Endodermal cell (in vitro differentiated cells): ENCODE measurements at regions not wholly inside any gene's neighbourhood (a gene's known extent, or its start where the extent isn't known, plus 50 kb on each side); places are given as distances from the start of the nearest gene placed in this dataset.

Experiments used
- DNase-seq: peaks from one replicate; pipeline ENCODE4 v3.0.0-alpha.2; 2017
- H3K27ac ChIP-seq: 2 replicates; pipeline ENCODE4 v1.5.1; 2013; ENCODE audit warnings: mild to moderate bottlenecking, low read depth, low read length, moderate library complexity
- H3K27me3 ChIP-seq: 2 replicates; pipeline ENCODE4 v1.6.1; 2013; ENCODE audit warnings: mild to moderate bottlenecking, low read length, moderate library complexity; ENCODE audit not compliant: insufficient read depth, control insufficient read depth, poor library complexity, severe bottlenecking
- H3K36me3 ChIP-seq: 2 replicates; pipeline ENCODE4 v1.7.0; 2013; ENCODE audit warnings: mild to moderate bottlenecking, low read length, moderate library complexity; ENCODE audit not compliant: control insufficient read depth, insufficient read depth
- H3K4me1 ChIP-seq: one replicate; pipeline ENCODE4 v1.7.0; 2013; ENCODE audit warnings: low read length; ENCODE audit not compliant: control insufficient read depth, insufficient read depth
- H3K4me3 ChIP-seq: 2 replicates; pipeline ENCODE4 v1.5.1; 2013; ENCODE audit warnings: mild to moderate bottlenecking, low read length, moderate library complexity
- H3K9ac ChIP-seq: 2 replicates; pipeline ENCODE4 v1.6.1; 2013; ENCODE audit warnings: mild to moderate bottlenecking, low read length, moderate library complexity; ENCODE audit not compliant: poor library complexity, severe bottlenecking; ENCODE audit errors: extremely low read depth
- H3K9me3 ChIP-seq: 2 replicates; pipeline ENCODE4 v1.6.1; 2013; ENCODE audit warnings: mild to moderate bottlenecking, low read length, moderate library complexity; ENCODE audit not compliant: control insufficient read depth
- H3K27ac Mint-ChIP-seq: 2 replicates; pipeline ENCODE4 v1.8.0; 2020; ENCODE audit warnings: mixed read lengths
- H3K27me3 Mint-ChIP-seq: 2 replicates; pipeline ENCODE4 v1.8.0; 2021; ENCODE audit warnings: mild to moderate bottlenecking, mixed read lengths; ENCODE audit not compliant: insufficient read depth
- H3K36me3 Mint-ChIP-seq: 2 replicates; pipeline ENCODE4 v1.8.0; 2020; ENCODE audit warnings: low read depth, mixed read lengths
- H3K4me1 Mint-ChIP-seq: 2 replicates; pipeline ENCODE4 v1.8.0; 2020; ENCODE audit warnings: mixed read lengths
- H3K4me3 Mint-ChIP-seq: 2 replicates; pipeline ENCODE4 v1.8.0; 2020; ENCODE audit warnings: mild to moderate bottlenecking, moderate library complexity, mixed read lengths
- H3K9me3 Mint-ChIP-seq: 2 replicates; pipeline ENCODE4 v1.8.0; 2020; ENCODE audit warnings: mild to moderate bottlenecking, mixed read lengths
- WGBS, 2 experiments: methylation state at CpG; one replicate each; pipeline versions ENCODE4 v1.1.5 to v1.1.7; 2013; ENCODE audit warnings: missing lambda C conversion rate in 2 of 2, mixed read lengths in 1 of 2; ENCODE audit not compliant: insufficient coverage in 1 of 2, insufficient read length in 1 of 2; 5-methylcytosine and 5-hydroxymethylcytosine counted together
- TF ChIP-seq, protein P1 (sequence below): fragments of 200-600 bp; sonication (generic); conservative IDR thresholded peaks from 2 replicates; pipeline ENCODE4 v1.5.0; 2021; ENCODE audit warnings: antibody characterized with exemption, mild to moderate bottlenecking

DNA sequence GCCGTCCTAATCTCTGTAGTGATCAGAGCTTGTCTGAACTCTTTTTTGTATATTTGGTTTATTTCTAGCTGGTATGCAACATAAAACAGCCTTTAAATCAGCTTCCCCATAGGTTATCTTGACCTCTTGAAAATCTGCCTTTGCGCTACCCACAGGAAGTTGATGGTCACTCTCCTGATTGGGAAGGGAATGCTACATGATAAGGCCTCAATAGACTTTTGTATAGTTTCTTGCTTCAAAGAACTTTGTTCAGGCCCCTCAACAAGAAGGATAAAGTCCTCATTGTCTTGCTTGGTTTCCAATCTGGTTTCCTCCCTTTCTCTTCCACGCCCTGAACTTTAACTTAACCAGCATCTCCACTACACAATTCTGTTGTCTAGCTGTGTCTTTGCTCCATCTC lies 95.4 kb upstream of the TENT5A start:
- 76 to 90% methylated on average over 3 of the region's 3 CpGs for WGBS, 2 experiments
- Mint-ChIP-seq H3K9me3 (no peaks in the 10 kb centered on the region), H3K4me3 (no peak overlapping the region), H3K36me3 (no peaks in the 10 kb centered on the region), H3K27me3 (no peaks in the 10 kb centered on the region), H3K4me1 (peaks cover 4% of the 10 kb centered on the region), H3K27ac (no peak overlapping the region)
- TF ChIP-seq, protein P1, sequence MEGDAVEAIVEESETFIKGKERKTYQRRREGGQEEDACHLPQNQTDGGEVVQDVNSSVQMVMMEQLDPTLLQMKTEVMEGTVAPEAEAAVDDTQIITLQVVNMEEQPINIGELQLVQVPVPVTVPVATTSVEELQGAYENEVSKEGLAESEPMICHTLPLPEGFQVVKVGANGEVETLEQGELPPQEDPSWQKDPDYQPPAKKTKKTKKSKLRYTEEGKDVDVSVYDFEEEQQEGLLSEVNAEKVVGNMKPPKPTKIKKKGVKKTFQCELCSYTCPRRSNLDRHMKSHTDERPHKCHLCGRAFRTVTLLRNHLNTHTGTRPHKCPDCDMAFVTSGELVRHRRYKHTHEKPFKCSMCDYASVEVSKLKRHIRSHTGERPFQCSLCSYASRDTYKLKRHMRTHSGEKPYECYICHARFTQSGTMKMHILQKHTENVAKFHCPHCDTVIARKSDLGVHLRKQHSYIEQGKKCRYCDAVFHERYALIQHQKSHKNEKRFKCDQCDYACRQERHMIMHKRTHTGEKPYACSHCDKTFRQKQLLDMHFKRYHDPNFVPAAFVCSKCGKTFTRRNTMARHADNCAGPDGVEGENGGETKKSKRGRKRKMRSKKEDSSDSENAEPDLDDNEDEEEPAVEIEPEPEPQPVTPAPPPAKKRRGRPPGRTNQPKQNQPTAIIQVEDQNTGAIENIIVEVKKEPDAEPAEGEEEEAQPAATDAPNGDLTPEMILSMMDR = no peak
- DNase-seq = no peak
- Histone ChIP-seq H3K27ac (no peak overlapping the region), H3K36me3 (no peaks in the 10 kb centered on the region), H3K9ac (no peak overlapping the region), H3K4me1 (peaks cover 4% of the 10 kb centered on the region), H3K4me3 (no peak overlapping the region), H3K9me3 (no peaks in the 10 kb centered on the region), H3K27me3 (no peaks in the 10 kb centered on the region)

DNA sequence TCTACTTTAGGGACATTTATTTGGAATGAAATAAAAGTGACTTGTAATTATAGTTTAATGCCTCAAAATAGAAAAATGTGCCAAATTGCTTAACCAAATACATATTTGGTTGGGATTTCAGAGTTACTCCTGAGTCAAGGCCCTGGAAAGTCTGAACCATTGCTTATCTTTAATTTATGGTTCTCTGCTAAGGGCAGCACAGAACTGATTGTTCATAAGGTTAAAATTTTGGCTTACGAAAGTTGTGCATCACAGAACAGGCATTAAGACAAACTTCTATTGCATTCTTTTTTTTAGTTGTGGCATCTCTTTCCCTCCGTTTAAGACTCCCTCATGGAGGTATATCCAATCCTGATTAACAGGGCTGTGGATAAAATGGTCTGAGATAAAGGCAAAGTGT lies 92.2 kb upstream of the TENT5A start:
- TF ChIP-seq, protein P1 = no peak
- Histone ChIP-seq H3K27me3 (no peaks in the 10 kb centered on the region), H3K27ac (no peak overlapping the region), H3K9ac (no peak overlapping the region), H3K4me3 (no peak overlapping the region), H3K9me3 (no peaks in the 10 kb centered on the region), H3K36me3 (no peaks in the 10 kb centered on the region), H3K4me1 (peaks cover 4% of the 10 kb centered on the region)
- Mint-ChIP-seq H3K36me3 (no peaks in the 10 kb centered on the region), H3K27me3 (no peaks in the 10 kb centered on the region), H3K9me3 (no peaks in the 10 kb centered on the region), H3K4me1 (peaks cover 4% of the 10 kb centered on the region), H3K27ac (no peak overlapping the region), H3K4me3 (no peak overlapping the region)
- no peak for DNase-seq
- WGBS, 2 experiments = 89 to 100% methylated on average over 1 to 2 of the region's 2 CpGs

DNA sequence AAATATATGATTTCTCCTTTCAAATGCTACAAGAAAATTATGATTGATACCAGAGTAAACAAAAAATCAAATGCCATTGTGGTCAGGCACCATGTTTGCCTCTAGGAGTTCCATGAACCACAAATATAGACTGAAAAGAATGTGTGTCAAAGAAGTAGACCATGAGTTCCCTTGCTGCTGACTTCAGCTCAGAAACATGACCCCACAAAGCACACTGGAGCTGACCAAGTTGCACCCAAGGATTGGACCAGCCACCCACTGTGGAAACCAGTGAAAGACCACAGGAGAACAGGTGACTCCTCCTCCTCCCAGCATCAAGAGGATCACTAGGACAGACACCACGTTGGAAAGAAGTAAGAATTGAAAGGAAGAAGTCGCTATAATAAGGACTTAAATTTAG lies 90.8 kb upstream of the TENT5A start:
- H3K27me3 ChIP-seq = no peaks in the 10 kb centered on the region
- 31% methylated on average over 2 of the region's 2 CpGs; no CpG with 5 or more reads in 1 of the 2 experiments for WGBS, 2 experiments
- H3K4me3 ChIP-seq = no peak overlapping the region

More for the DNA sequence above, 90.8 kb upstream of the TENT5A start:
- Histone ChIP-seq H3K9ac (no peak overlapping the region), H3K4me1 (peaks cover 3% of the 10 kb centered on the region), H3K27ac (no peak overlapping the region), H3K9me3 (no peaks in the 10 kb centered on the region), H3K36me3 (no peaks in the 10 kb centered on the region)
- TF ChIP-seq, protein P1 = no peak
- Mint-ChIP-seq H3K9me3 (no peaks in the 10 kb centered on the region), H3K4me1 (peaks cover 11% of the 10 kb centered on the region), H3K27ac (no peak overlapping the region), H3K36me3 (no peaks in the 10 kb centered on the region), H3K27me3 (no peaks in the 10 kb centered on the region), H3K4me3 (no peak overlapping the region)
- DNase-seq = no peak
